HG02870 (cell line): ENCODE measurements at regions not wholly inside any gene's neighbourhood (a gene's known extent, or its start where the extent isn't known, plus 50 kb on each side); places are given as distances from the start of the nearest gene placed in this dataset.

Experiments used
- ATAC-seq: cut with Tn5 transposase; IDR thresholded peaks from one replicate; pipeline ENCODE4 v1.9.1; 2021; ENCODE audit warnings: mild to moderate bottlenecking, moderate library complexity; ENCODE audit not compliant: unreplicated experiment

GRCh38 chr16:86824751-86825296 lies 246.5 kb downstream of the FOXL1 start:
- ATAC-seq = no peak

- no peak for ATAC-seq
These were observed 247.3 kb downstream of the FOXL1 start for GRCh38 chr16:86825631-86826030.

- no peak for ATAC-seq
These were observed 248.6 kb downstream of the FOXL1 start for GRCh38 chr16:86826941-86827340.

GRCh38 chr16:86827521-86827920 lies 249.2 kb downstream of the FOXL1 start:
- no peak for ATAC-seq

- no peak for ATAC-seq
These were observed 249.9 kb downstream of the FOXL1 start for GRCh38 chr16:86828202-86828601.

GRCh38 chr16:86828653-86829052 lies 250.3 kb downstream of the FOXL1 start:
- no peak for ATAC-seq

GRCh38 chr16:86831366-86831765 lies 253.0 kb downstream of the FOXL1 start:
- no peak for ATAC-seq

GRCh38 chr16:86833136-86833535 lies 254.8 kb downstream of the FOXL1 start:
- ATAC-seq = no peak

- ATAC-seq = no peak
These were observed 256.2 kb downstream of the FOXL1 start for GRCh38 chr16:86834451-86835035.

GRCh38 chr16:86835982-86836381 lies 257.6 kb downstream of the FOXL1 start:
- no peak for ATAC-seq

- ATAC-seq = no peak
These were observed 258.3 kb downstream of the FOXL1 start for GRCh38 chr16:86836503-86837129.

- no peak for ATAC-seq
These were observed 265.5 kb downstream of the FOXL1 start for GRCh38 chr16:86843812-86844211.

GRCh38 chr16:86844695-86845094 lies 266.3 kb downstream of the FOXL1 start:
- no peak for ATAC-seq

GRCh38 chr16:86846136-86846535 lies 267.8 kb downstream of the FOXL1 start:
- ATAC-seq = no peak

GRCh38 chr16:86848821-86849220 lies 270.5 kb downstream of the FOXL1 start:
- no peak for ATAC-seq

GRCh38 chr16:86850670-86851069 lies 272.3 kb downstream of the FOXL1 start:
- no peak for ATAC-seq

GRCh38 chr16:86852135-86852534 lies 273.8 kb downstream of the FOXL1 start:
- ATAC-seq = no peak

- ATAC-seq = no peak
These were observed 275.8 kb downstream of the FOXL1 start for GRCh38 chr16:86854058-86854621.

GRCh38 chr16:86854626-86855294 lies 276.4 kb downstream of the FOXL1 start:
- ATAC-seq = no peak

GRCh38 chr16:86856946-86857586 lies 278.7 kb downstream of the FOXL1 start:
- ATAC-seq = no peak

GRCh38 chr16:86857807-86858206 lies 279.5 kb downstream of the FOXL1 start:
- ATAC-seq = no peak
